ENCODE measurements at regions not wholly inside any gene's neighbourhood (a gene's known extent, or its start where the extent isn't known, plus 50 kb on each side); places are given as distances from the start of the nearest gene placed in this dataset.

- TF ChIP-seq, protein P1, sequence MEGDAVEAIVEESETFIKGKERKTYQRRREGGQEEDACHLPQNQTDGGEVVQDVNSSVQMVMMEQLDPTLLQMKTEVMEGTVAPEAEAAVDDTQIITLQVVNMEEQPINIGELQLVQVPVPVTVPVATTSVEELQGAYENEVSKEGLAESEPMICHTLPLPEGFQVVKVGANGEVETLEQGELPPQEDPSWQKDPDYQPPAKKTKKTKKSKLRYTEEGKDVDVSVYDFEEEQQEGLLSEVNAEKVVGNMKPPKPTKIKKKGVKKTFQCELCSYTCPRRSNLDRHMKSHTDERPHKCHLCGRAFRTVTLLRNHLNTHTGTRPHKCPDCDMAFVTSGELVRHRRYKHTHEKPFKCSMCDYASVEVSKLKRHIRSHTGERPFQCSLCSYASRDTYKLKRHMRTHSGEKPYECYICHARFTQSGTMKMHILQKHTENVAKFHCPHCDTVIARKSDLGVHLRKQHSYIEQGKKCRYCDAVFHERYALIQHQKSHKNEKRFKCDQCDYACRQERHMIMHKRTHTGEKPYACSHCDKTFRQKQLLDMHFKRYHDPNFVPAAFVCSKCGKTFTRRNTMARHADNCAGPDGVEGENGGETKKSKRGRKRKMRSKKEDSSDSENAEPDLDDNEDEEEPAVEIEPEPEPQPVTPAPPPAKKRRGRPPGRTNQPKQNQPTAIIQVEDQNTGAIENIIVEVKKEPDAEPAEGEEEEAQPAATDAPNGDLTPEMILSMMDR (IDR thresholded peaks at IDR 0.05; ENCODE audit: insufficient read depth, low read length, poor library complexity, severe bottlenecking), result no peak
- no peak for TF ChIP-seq EZH2phosphoT487 (conservative IDR thresholded peaks at IDR 0.05; ENCODE audit: low read length)
Measured at GRCh38 chr3:127096256-127097071, 96.5 kb upstream of the PRR23E start.

Measured in SU-DHL-6 (cell line).